ENCODE measurements at regions not wholly inside any gene's neighbourhood (a gene's known extent, or its start where the extent isn't known, plus 50 kb on each side); places are given as distances from the start of the nearest gene placed in this dataset.

DNA sequence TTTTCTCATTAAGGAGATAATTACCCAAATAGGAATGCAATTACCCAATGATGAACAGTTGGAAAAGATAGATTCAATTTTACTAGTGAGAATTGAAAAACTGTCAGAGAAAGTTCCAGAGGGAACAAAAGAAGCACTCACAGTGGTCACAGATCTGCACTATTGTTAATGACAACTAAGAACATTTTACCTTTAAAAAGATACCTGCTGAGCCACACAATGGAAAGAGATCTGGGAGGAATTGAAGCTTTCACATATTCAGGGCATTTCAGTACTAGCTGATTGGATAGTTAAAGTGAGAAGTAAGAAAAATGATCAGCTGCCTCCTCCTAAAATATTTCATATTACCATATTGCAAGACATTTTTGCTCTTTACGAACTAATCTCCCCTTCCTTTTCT lies 1822.2 kb downstream of the STIM2 start:
- Histone ChIP-seq H3K27me3 (ENCODE audit: low read depth) (no peaks in the 10 kb centered on the region), H3K4me1 (no peaks in the 10 kb centered on the region), H3K27ac (replicated peaks) (no peak overlapping the region), H3K36me3 (no peaks in the 10 kb centered on the region), H3K9me3 (replicated peaks) (no peaks in the 10 kb centered on the region), H3K4me3 (no peak overlapping the region)
- intact Hi-C loops (cut with micrococcal nuclease): no loop called here
- DNase-seq: no peak
- TF ChIP-seq CTCF (IDR thresholded peaks at IDR 0.05; ENCODE audit: borderline replicate concordance): no peak

DNA sequence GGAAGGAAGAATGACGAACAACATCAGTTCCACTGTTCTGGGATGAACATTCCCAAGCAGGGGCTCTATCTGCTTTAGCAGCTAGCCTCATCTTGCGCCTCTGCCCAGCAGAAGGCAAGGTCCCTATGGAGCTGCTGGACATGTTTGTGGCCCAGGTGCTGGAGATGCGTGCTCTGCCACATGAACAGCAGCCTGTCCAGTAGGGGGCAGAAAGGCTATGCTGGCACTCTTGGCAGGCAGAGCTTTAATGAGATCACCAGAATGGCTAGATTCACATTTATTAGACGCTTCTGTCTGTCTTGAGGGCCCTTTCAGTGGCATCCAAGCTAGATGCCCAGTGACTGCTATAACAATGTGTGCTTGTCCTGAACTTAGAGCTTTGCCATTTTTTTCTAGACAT lies 1826.0 kb downstream of the STIM2 start:
- Histone ChIP-seq H3K27me3 (ENCODE audit: low read depth) (no peaks in the 10 kb centered on the region), H3K36me3 (no peaks in the 10 kb centered on the region), H3K9me3 (replicated peaks) (no peaks in the 10 kb centered on the region), H3K27ac (replicated peaks) (no peak overlapping the region), H3K4me1 (no peaks in the 10 kb centered on the region), H3K4me3 (no peak overlapping the region)
- DNase-seq: peak; percentile 14
- TF ChIP-seq CTCF (IDR thresholded peaks at IDR 0.05; ENCODE audit: borderline replicate concordance): peak; percentile 63
- intact Hi-C loops (cut with micrococcal nuclease): no loop called here

- Histone ChIP-seq H3K9me3 (replicated peaks) (no peaks in the 10 kb centered on the region), H3K36me3 (no peaks in the 10 kb centered on the region), H3K27me3 (ENCODE audit: low read depth) (no peaks in the 10 kb centered on the region), H3K4me1 (no peaks in the 10 kb centered on the region), H3K27ac (replicated peaks) (no peak overlapping the region), H3K4me3 (no peak overlapping the region)
- no peak for DNase-seq
- intact Hi-C loops (cut with micrococcal nuclease): no loop called here
- TF ChIP-seq CTCF (IDR thresholded peaks at IDR 0.05; ENCODE audit: borderline replicate concordance): no peak
These were observed 1830.2 kb downstream of the STIM2 start for GRCh38 chr4:28690890-28691289.

GRCh38 chr4:28702571-28702970 lies 1841.9 kb downstream of the STIM2 start:
- no peaks in the 10 kb centered on the region for H3K36me3 ChIP-seq
- H3K27me3 ChIP-seq (ENCODE audit: low read depth): no peaks in the 10 kb centered on the region
- no peak overlapping the region for H3K4me3 ChIP-seq
- no peaks in the 10 kb centered on the region for H3K4me1 ChIP-seq
- TF ChIP-seq CTCF (IDR thresholded peaks at IDR 0.05; ENCODE audit: borderline replicate concordance): no peak
- H3K27ac ChIP-seq (replicated peaks): no peak overlapping the region
- intact Hi-C loops (cut with micrococcal nuclease): no loop called here
- no peaks in the 10 kb centered on the region for H3K9me3 ChIP-seq (replicated peaks)
- DNase-seq: no peak

GRCh38 chr4:28709891-28710290 lies 1849.2 kb downstream of the STIM2 start:
- no peak for DNase-seq
- Histone ChIP-seq H3K9me3 (replicated peaks) (peaks cover 12% of the 10 kb centered on the region), H3K4me1 (no peaks in the 10 kb centered on the region), H3K27me3 (ENCODE audit: low read depth) (no peaks in the 10 kb centered on the region), H3K36me3 (no peaks in the 10 kb centered on the region), H3K4me3 (no peak overlapping the region), H3K27ac (replicated peaks) (no peak overlapping the region)
- no peak for TF ChIP-seq CTCF (IDR thresholded peaks at IDR 0.05; ENCODE audit: borderline replicate concordance)
- intact Hi-C loops (cut with micrococcal nuclease): no loop called here

DNA sequence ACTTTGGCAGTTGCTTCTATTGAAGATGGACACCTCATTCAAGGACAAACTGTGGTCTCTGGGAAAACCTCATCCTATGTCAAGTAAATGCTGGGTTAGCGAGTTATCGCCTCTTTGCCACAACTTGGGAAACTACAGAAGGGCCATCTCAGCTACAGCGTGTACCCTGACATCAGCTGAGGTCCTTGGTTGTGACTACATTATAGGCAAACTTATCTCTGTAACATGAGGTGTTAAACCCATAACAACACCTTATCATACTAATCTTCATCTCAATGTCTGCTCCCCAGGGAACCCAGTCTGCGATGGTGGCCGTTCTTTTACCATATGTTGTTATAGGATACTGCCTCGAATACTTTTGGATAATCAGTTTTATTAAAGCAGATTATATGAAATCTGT lies 1862.7 kb downstream of the STIM2 start:
- no peak for DNase-seq
- no peak for TF ChIP-seq CTCF (IDR thresholded peaks at IDR 0.05; ENCODE audit: borderline replicate concordance)
- Histone ChIP-seq H3K27ac (replicated peaks) (no peak overlapping the region), H3K36me3 (no peaks in the 10 kb centered on the region), H3K4me3 (no peak overlapping the region), H3K9me3 (replicated peaks) (peaks cover 7% of the 10 kb centered on the region), H3K27me3 (ENCODE audit: low read depth) (no peaks in the 10 kb centered on the region), H3K4me1 (peaks cover 4% of the 10 kb centered on the region)
- intact Hi-C loops (cut with micrococcal nuclease): no loop called here
